ENCODE measurements at regions not wholly inside any gene's neighbourhood (a gene's known extent, or its start where the extent isn't known, plus 50 kb on each side); places are given as distances from the start of the nearest gene placed in this dataset.

DNA sequence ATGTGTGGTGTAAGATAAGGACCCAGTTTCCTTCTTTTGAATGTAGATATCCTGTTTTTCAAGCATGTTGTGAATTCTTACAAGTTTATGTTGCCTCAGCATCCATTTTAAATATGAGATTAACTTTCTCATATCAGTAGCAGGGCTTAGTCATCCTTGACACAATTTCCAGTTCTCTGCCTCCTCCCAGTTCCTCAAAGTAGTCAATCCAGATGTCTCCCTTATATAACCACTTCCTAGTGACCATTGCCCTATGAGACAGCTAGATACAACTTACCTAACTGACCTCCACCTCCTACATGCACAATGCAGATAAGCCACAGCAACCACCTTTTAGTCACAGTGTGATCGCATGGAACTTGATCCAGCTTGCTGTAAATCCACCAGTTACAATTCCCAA lies 269.2 kb upstream of the ZNF521 start:
- no peak for DNase-seq
- H3K9me3 ChIP-seq: no peaks in the 10 kb centered on the region
- TF ChIP-seq, protein P1, sequence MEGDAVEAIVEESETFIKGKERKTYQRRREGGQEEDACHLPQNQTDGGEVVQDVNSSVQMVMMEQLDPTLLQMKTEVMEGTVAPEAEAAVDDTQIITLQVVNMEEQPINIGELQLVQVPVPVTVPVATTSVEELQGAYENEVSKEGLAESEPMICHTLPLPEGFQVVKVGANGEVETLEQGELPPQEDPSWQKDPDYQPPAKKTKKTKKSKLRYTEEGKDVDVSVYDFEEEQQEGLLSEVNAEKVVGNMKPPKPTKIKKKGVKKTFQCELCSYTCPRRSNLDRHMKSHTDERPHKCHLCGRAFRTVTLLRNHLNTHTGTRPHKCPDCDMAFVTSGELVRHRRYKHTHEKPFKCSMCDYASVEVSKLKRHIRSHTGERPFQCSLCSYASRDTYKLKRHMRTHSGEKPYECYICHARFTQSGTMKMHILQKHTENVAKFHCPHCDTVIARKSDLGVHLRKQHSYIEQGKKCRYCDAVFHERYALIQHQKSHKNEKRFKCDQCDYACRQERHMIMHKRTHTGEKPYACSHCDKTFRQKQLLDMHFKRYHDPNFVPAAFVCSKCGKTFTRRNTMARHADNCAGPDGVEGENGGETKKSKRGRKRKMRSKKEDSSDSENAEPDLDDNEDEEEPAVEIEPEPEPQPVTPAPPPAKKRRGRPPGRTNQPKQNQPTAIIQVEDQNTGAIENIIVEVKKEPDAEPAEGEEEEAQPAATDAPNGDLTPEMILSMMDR (IDR thresholded peaks at IDR 0.05; ENCODE audit: low read depth, low read length): no peak
- no peak overlapping the region for H3K4me3 ChIP-seq (ENCODE audit: low read depth, low read length)
- H3K27me3 ChIP-seq: no peaks in the 10 kb centered on the region
- no peaks in the 10 kb centered on the region for H3K4me1 ChIP-seq
- H3K36me3 ChIP-seq: no peaks in the 10 kb centered on the region

DNA sequence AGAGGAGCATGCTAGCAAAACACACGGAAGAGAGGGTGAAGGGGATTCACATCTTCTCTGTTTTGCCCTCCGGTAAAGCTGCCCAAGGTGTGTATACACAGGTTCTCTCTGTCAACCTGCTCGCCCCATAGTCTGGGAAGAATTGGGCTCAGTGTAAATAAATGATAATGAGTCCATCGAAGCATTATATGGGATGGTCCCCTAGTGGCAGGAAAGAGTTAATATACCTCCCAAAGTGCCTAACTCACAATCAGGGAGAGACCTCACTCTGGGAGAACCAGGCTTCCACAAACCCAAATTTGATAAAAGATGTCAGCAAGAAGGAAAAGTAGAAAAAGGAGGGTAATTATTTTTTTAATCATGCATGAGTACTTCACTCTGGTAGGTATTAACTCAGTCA lies 262.2 kb upstream of the ZNF521 start:
- no peaks in the 10 kb centered on the region for H3K27me3 ChIP-seq
- DNase-seq: no peak
- no peak overlapping the region for H3K4me3 ChIP-seq (ENCODE audit: low read depth, low read length)
- H3K4me1 ChIP-seq: no peaks in the 10 kb centered on the region
- H3K36me3 ChIP-seq: no peaks in the 10 kb centered on the region
- H3K9me3 ChIP-seq: no peaks in the 10 kb centered on the region
- TF ChIP-seq, protein P1 (IDR thresholded peaks at IDR 0.05; ENCODE audit: low read depth, low read length): no peak

DNA sequence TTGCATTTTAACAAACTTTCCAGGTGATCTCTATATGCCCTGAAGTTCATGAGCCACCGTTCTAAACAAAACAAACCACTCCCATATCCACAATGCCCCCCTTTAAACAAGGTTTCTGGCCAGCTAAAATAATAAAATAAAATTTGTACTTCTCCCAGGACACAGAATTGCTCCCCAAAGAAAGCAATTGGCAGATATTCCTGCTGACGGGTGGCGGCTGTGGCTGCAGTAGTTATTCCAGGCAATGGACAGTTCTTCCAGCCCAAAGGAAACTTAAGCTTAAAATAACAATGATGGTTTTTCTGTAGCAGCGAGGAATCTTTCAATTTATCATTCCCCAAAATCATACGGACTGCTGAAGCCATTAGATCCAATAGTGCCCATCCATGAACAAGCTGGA lies 260.5 kb upstream of the ZNF521 start:
- H3K9me3 ChIP-seq: no peaks in the 10 kb centered on the region
- no peaks in the 10 kb centered on the region for H3K4me1 ChIP-seq
- H3K36me3 ChIP-seq: no peaks in the 10 kb centered on the region
- TF ChIP-seq, protein P1 (IDR thresholded peaks at IDR 0.05; ENCODE audit: low read depth, low read length): no peak
- no peak overlapping the region for H3K4me3 ChIP-seq (ENCODE audit: low read depth, low read length)
- DNase-seq: no peak
- no peaks in the 10 kb centered on the region for H3K27me3 ChIP-seq

DNA sequence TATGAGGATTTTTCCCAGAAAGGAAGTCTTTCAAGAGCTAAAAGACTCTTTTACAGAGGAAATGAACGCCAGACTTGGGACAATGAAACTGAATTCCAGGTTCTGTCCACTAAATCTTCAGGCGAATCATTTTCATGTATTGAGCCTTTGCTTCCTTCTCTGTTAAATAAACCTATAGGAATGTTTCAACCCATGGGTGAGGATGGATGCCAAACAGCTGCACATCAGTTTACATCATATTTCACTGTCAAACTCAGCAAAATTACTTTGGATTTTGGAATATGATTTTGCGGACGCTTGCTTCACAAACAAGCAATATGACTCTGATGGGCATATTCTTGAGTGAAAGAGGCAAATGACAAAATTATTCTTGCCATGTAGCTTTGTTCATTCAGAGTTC lies 256.1 kb upstream of the ZNF521 start:
- H3K4me3 ChIP-seq (ENCODE audit: low read depth, low read length): no peak overlapping the region
- no peaks in the 10 kb centered on the region for H3K27me3 ChIP-seq
- no peaks in the 10 kb centered on the region for H3K9me3 ChIP-seq
- TF ChIP-seq, protein P1 (IDR thresholded peaks at IDR 0.05; ENCODE audit: low read depth, low read length): no peak
- no peaks in the 10 kb centered on the region for H3K36me3 ChIP-seq
- no peaks in the 10 kb centered on the region for H3K4me1 ChIP-seq
- no peak for DNase-seq

DNA sequence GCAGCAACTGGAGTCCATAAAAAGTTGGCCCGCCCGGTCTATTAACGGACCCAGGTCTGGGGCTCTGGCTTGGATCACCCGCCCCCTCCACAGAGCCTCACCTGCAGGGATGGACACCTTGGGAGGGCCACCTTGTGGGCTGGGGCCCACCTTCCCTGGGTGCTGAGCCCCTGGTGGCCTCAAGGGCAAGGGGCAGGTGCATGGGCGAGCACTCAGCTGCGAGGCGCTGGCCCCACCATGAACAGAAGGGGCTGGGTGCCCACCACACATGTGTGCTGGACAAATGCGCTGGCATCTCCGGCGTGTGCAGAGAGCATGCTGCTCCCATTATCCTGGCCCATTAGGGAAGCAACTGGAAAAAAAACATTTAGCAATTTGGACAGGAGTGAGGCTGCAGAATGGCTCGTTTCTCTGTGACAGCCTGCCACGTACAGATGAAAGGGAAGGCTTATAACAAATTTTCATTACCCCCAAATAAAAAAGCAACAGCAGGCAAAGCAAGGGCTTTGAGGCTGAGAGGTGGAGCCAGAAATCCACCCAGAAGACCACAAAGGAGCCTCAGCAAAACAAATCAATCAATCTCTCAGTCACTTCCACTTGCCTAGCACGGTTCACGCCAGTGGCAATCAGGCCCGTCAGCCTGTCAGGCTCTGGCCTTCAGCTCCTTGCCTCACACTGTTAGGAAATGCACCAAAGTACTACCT lies 253.1 kb upstream of the ZNF521 start:
- Histone ChIP-seq H3K36me3 (no peaks in the 10 kb centered on the region), H3K27me3 (no peaks in the 10 kb centered on the region), H3K9me3 (no peaks in the 10 kb centered on the region), H3K4me1 (no peaks in the 10 kb centered on the region), H3K4me3 (ENCODE audit: low read depth, low read length) (no peak overlapping the region)
- DNase-seq: no peak
- TF ChIP-seq, protein P1 (IDR thresholded peaks at IDR 0.05; ENCODE audit: low read depth, low read length): no peak

DNA sequence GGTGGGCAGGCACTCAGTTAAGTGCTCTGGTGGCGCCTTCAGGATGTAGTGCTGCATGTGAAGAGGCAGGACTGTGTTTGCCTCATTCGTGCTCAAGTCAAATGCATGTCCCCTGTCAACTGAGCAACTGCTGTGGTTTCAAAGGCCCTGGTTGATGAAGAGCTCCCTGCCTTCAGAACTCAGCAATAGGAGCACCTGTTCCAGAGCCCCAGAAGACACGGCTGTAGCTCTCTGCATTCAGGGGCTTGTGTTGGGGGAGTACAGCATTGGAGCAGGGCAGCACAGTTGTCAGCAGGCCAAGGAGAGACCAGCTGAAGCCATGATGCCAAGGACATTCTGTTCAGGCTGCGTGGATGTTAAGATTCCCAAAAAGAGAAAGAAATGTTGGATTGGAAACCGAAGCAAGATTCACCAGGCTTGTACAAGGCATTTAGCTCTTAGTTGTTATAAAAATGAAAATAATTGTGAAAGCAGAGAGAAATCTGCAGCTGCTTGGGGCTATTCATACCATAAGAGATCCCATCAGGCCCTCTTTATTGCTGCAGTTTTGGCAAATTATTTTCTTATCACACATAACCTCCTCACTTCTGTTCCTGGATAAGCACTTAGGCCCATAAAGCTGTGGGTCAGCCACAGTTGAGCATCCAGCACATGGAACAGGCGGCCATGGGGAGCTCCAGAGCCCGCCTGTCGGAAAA lies 252.4 kb upstream of the ZNF521 start:
- Histone ChIP-seq H3K4me1 (no peaks in the 10 kb centered on the region), H3K36me3 (no peaks in the 10 kb centered on the region), H3K27me3 (no peaks in the 10 kb centered on the region), H3K9me3 (no peaks in the 10 kb centered on the region), H3K4me3 (ENCODE audit: low read depth, low read length) (no peak overlapping the region)
- TF ChIP-seq, protein P1 (IDR thresholded peaks at IDR 0.05; ENCODE audit: low read depth, low read length): no peak
- no peak for DNase-seq
